Ishikawa (cell line): ENCODE measurements at regions not wholly inside any gene's neighbourhood (a gene's known extent, or its start where the extent isn't known, plus 50 kb on each side); places are given as distances from the start of the nearest gene placed in this dataset.

Experiments used
- CEBPB ChIP-seq: IDR thresholded peaks from 2 replicates; pipeline ENCODE4 v1.6.1; 2012
- CREB1 ChIP-seq: IDR thresholded peaks from 2 replicates; pipeline ENCODE4 v1.6.1; 2012; ENCODE audit warnings: low read depth
- EGR1 ChIP-seq: IDR thresholded peaks from 2 replicates; pipeline ENCODE4 v1.6.1; 2012
- EP300 ChIP-seq: IDR thresholded peaks from 2 replicates; pipeline ENCODE4 v1.6.1; 2012; ENCODE audit warnings: borderline replicate concordance
- FOXM1 ChIP-seq: IDR thresholded peaks from 2 replicates; pipeline ENCODE4 v1.6.1; 2012; ENCODE audit warnings: low read depth, borderline replicate concordance
- MAX ChIP-seq: IDR thresholded peaks from 2 replicates; pipeline ENCODE4 v1.6.1; 2012
- NFIC ChIP-seq: IDR thresholded peaks from 2 replicates; pipeline ENCODE4 v1.6.1; 2012
- RAD21 ChIP-seq: IDR thresholded peaks from 2 replicates; pipeline ENCODE4 v1.6.1; 2012; ENCODE audit warnings: low read depth
- TAF1 ChIP-seq: IDR thresholded peaks from 2 replicates; pipeline ENCODE4 v1.6.1; 2012; ENCODE audit warnings: low read depth, mild to moderate bottlenecking
- TCF12 ChIP-seq: IDR thresholded peaks from 2 replicates; pipeline ENCODE4 v1.6.1; 2012; ENCODE audit warnings: low read depth
- TEAD4 ChIP-seq: IDR thresholded peaks from 2 replicates; pipeline ENCODE4 v1.6.1; 2012
- USF1 ChIP-seq: IDR thresholded peaks from 2 replicates; pipeline ENCODE4 v1.6.1; 2012
- YY1 ChIP-seq: IDR thresholded peaks from 2 replicates; pipeline ENCODE4 v1.6.1; 2012; ENCODE audit warnings: low read depth
- ZBTB7A ChIP-seq: IDR thresholded peaks from 2 replicates; pipeline ENCODE4 v1.6.1; 2012; ENCODE audit warnings: low read depth
- TF ChIP-seq, protein P1 (sequence below): IDR thresholded peaks from 2 replicates; pipeline ENCODE4 v1.6.1; 2012; ENCODE audit warnings: low read depth, mild to moderate bottlenecking

- TF ChIP-seq CEBPB, result no peak
- TF ChIP-seq TCF12, result no peak
- no peak for TF ChIP-seq RAD21
- no peak for TF ChIP-seq TAF1
- TF ChIP-seq CREB1, result no peak
- TF ChIP-seq EGR1, result no peak
- TF ChIP-seq, protein P1, sequence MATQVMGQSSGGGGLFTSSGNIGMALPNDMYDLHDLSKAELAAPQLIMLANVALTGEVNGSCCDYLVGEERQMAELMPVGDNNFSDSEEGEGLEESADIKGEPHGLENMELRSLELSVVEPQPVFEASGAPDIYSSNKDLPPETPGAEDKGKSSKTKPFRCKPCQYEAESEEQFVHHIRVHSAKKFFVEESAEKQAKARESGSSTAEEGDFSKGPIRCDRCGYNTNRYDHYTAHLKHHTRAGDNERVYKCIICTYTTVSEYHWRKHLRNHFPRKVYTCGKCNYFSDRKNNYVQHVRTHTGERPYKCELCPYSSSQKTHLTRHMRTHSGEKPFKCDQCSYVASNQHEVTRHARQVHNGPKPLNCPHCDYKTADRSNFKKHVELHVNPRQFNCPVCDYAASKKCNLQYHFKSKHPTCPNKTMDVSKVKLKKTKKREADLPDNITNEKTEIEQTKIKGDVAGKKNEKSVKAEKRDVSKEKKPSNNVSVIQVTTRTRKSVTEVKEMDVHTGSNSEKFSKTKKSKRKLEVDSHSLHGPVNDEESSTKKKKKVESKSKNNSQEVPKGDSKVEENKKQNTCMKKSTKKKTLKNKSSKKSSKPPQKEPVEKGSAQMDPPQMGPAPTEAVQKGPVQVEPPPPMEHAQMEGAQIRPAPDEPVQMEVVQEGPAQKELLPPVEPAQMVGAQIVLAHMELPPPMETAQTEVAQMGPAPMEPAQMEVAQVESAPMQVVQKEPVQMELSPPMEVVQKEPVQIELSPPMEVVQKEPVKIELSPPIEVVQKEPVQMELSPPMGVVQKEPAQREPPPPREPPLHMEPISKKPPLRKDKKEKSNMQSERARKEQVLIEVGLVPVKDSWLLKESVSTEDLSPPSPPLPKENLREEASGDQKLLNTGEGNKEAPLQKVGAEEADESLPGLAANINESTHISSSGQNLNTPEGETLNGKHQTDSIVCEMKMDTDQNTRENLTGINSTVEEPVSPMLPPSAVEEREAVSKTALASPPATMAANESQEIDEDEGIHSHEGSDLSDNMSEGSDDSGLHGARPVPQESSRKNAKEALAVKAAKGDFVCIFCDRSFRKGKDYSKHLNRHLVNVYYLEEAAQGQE, result no peak
- no peak for TF ChIP-seq ZBTB7A
- no peak for TF ChIP-seq EP300
- TF ChIP-seq USF1, result no peak
- no peak for TF ChIP-seq MAX
- no peak for TF ChIP-seq TEAD4
- no peak for TF ChIP-seq FOXM1
- no peak for TF ChIP-seq YY1
- TF ChIP-seq NFIC, result no peak
Measured at GRCh38 chr15:26442680-26443079, 330.2 kb downstream of the GABRB3 start.

- no peak for TF ChIP-seq TAF1
- no peak for TF ChIP-seq USF1
Measured at GRCh38 chr15:26439681-26440080, 333.2 kb downstream of the GABRB3 start.

DNA sequence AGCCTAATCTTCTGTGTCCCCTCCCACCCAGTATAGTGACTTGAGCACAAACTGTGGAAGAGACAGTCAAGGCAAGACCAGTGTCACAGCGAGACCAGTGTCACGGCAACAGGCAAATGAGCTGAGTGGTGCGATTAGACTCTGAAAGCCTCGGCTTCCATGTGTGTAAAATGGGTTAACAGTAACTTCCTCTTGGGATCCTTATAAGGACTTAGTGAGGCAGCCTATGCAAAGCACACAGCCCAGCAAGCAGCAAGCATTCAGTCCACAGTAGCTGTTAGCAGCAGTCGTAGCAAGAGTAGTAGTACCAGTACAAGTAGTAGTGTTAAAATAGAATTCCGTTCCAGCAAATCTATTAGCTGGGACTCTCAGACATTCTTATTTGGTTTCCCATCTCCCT, 334.1 kb downstream of the GABRB3 start:
- TF ChIP-seq YY1, result no peak
- TF ChIP-seq FOXM1, result no peak
- TF ChIP-seq, protein P1, result no peak

DNA sequence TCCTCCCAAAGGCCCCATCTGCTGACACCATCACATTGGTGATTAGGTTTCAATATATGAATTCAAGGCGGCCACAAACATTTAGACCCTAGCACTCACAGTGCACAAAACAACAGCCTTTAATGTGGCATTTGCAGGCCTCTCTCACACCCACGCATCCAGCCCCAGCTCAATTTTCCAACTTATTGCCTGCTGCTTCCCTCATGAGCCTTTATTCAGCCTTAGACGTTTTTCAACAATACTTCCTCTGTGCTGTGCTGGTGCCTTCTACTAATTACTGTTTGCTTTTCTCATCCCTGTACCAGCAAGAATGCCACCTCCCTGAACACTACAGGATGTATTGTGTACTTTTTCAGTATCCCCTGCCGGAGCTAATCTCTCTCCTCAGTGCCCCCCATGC, 334.6 kb downstream of the GABRB3 start:
- TF ChIP-seq CREB1 (no peak), TEAD4 (no peak), CEBPB (no peak), FOXM1 (no peak), EGR1 (no peak), EP300 (no peak), RAD21 (no peak), TCF12 (no peak), USF1 (no peak), YY1 (no peak), MAX (no peak), ZBTB7A (no peak), TAF1 (no peak), NFIC (no peak)
- TF ChIP-seq, protein P1, result no peak

GRCh38 chr15:26433818-26434217, 339.0 kb downstream of the GABRB3 start:
- no peak for TF ChIP-seq USF1
- no peak for TF ChIP-seq YY1
- TF ChIP-seq CEBPB, result no peak
- no peak for TF ChIP-seq NFIC
- no peak for TF ChIP-seq TAF1
- no peak for TF ChIP-seq TCF12
- TF ChIP-seq EP300, result no peak
- TF ChIP-seq MAX, result no peak
- no peak for TF ChIP-seq TEAD4
- TF ChIP-seq, protein P1, result no peak
- no peak for TF ChIP-seq RAD21
- no peak for TF ChIP-seq FOXM1
- TF ChIP-seq ZBTB7A, result no peak
- TF ChIP-seq CREB1, result no peak
- TF ChIP-seq EGR1, result no peak
